Testis (tissue), 2 donors: ENCODE measurements at regions not wholly inside any gene's neighbourhood (a gene's known extent, or its start where the extent isn't known, plus 50 kb on each side); places are given as distances from the start of the nearest gene placed in this dataset.

Experiments used
- DNase-seq: peaks from one replicate; pipeline ENCODE4 v3.0.0-alpha.2; 2019
- H3K27ac ChIP-seq, 2 donors: fragments of 200-600 bp; sonication (generic); one replicate each; pipeline ENCODE4 v1.5.1; 2019
- H3K27me3 ChIP-seq: fragments of 200-600 bp; sonication (generic); one replicate; pipeline ENCODE4 v1.5.1; 2019
- H3K36me3 ChIP-seq: fragments of 200-600 bp; sonication (generic); one replicate; pipeline ENCODE4 v1.5.1; 2017; ENCODE audit warnings: low read depth; ENCODE audit errors: missing control alignments
- H3K4me1 ChIP-seq: fragments of 200-600 bp; sonication (generic); one replicate; pipeline ENCODE4 v1.5.1; 2019
- H3K4me3 ChIP-seq, 2 donors: fragments of 200-600 bp; sonication (generic); one replicate each; pipeline ENCODE4 v1.5.1; 2017 to 2019
- H3K9me3 ChIP-seq: fragments of 200-600 bp; sonication (generic); one replicate; pipeline ENCODE4 v1.5.1; 2017
- CTCF ChIP-seq, 3 experiments: fragments of 450-650 bp in 2 of 3; fragments of 200-600 bp in 1 of 3; sonication (generic) in 1 of 3; IDR thresholded peaks; one replicate each; pipeline ENCODE4 v1.5.1; 2016 to 2019; ENCODE audit warnings: antibody characterized with exemption in 3 of 3, mild to moderate bottlenecking in 2 of 3, moderate library complexity in 1 of 3
- POLR2A ChIP-seq: fragments of 450-650 bp; IDR thresholded peaks from one replicate; pipeline ENCODE4 v1.6.1; 2017; ENCODE audit warnings: antibody characterized with exemption, mild to moderate bottlenecking, moderate library complexity
- WGBS, 2 donors: methylation state at CpG; one replicate each; pipeline ENCODE4 v1.1.5; 2018; 5-methylcytosine and 5-hydroxymethylcytosine counted together
- intact Hi-C: fragments of 100-400 bp; cut with DNase I; formaldehyde crosslinking; loops from one replicate; pipeline ENCODE4 v1.15.1; 2023; ENCODE audit warnings: low total_unique reads

- Histone ChIP-seq H3K4me1 (no peaks in the 10 kb centered on the region), H3K27me3 (no peaks in the 10 kb centered on the region), H3K27ac (no peak overlapping the region), H3K4me3 (no peak overlapping the region), H3K36me3 (no peaks in the 10 kb centered on the region), H3K9me3 (no peaks in the 10 kb centered on the region)
- intact Hi-C loops, result no loop called here
- TF ChIP-seq CTCF (IDR thresholded peaks at IDR 0.05) (no peak), POLR2A (no peak)
- 90 to 96% methylated on average over 3 of the region's 3 CpGs for whole genome bisulfite sequencing, 2 donors
- no peak for DNase-seq
These were observed 144.1 kb upstream of the STK17B start for GRCh38 chr2:196315388-196316049.

DNA sequence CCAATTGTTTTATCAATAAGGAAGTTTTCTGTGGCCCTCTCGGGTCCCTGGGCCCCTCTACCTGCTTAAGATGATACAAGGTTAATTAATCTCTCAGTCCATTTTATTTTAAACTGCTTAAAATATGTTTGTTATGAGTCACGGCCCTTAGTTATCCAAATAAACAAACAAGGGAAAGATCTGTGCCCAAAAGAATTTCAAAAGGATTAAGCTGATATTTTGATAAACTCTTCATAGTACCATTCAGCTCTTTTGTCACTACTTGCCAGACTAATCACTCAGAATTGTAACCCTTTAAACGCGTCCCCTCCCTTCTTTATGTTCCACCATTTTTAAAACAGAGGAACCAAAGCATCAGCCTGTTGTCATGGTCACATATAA, 144.7 kb upstream of the STK17B start:
- intact Hi-C loops, result no loop called here
- no peak for TF ChIP-seq CTCF (IDR thresholded peaks at IDR 0.05)
- no peak for TF ChIP-seq POLR2A
- Histone ChIP-seq H3K27ac (no peak overlapping the region), H3K9me3 (no peaks in the 10 kb centered on the region), H3K27me3 (no peaks in the 10 kb centered on the region), H3K4me3 (no peak overlapping the region), H3K36me3 (no peaks in the 10 kb centered on the region), H3K4me1 (no peaks in the 10 kb centered on the region)
- 86 to 87% methylated on average over 4 of the region's 4 CpGs for WGBS, 2 donors
- DNase-seq, result no peak

DNA sequence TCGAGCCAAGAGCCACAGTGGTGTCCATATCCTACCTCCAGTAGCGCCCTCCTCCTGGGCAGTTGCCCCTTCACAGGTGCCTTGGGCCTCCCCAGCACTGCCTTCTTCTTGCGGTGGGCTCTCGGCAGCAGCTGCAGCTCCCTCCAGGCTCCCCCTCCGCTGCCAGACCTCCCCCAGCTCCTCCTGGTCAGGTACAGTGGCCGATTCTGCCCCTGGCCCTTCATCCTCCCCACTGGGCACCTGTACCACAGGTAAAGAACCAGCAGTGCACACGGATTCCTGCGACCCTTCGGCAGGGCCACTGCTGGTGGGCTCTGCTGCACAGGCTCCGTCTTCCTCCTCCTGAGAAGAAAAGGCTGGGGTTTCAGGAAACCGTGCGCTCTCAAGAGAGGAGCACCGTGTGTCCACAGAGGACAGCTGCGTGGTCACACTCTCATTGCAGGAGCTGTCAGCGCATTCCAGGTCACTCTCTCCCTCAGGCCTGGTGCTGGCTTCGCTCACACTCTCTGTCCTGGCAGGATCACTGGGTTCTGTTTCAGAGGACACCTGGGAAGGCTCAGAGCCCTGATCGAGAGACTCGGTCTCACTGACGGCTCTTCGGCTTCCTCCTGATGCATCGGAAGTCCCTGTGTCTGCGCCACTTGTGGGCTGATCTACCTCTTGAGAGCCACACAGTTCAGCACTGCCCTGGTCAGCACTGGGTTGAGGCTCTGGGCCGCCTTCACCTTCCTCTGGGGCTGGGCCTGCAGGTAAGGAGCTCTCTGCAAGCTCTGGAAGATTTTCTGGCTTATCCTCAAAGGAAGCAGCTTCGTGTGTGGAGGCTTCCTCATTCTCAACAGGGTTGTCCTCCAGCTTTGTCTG, 147.4 kb upstream of the STK17B start:
- no peaks in the 10 kb centered on the region for H3K27me3 ChIP-seq
- no peaks in the 10 kb centered on the region for H3K9me3 ChIP-seq
- H3K36me3 ChIP-seq, result no peaks in the 10 kb centered on the region
- intact Hi-C loops, result no loop called here
- H3K4me1 ChIP-seq, result no peaks in the 10 kb centered on the region
- no peak overlapping the region for H3K4me3 ChIP-seq
- H3K27ac ChIP-seq, result no peak overlapping the region
- WGBS, 2 donors, result 92 to 96% methylated on average over 20 to 24 of the region's 24 CpGs
- TF ChIP-seq CTCF (IDR thresholded peaks at IDR 0.05) (no peak), POLR2A (no peak)
- DNase-seq, result no peak

GRCh38 chr2:196322973-196323810, 151.8 kb upstream of the STK17B start:
- Histone ChIP-seq H3K9me3 (no peaks in the 10 kb centered on the region), H3K36me3 (no peaks in the 10 kb centered on the region), H3K27me3 (no peaks in the 10 kb centered on the region), H3K4me1 (no peaks in the 10 kb centered on the region), H3K27ac (no peak overlapping the region), H3K4me3 (no peak overlapping the region)
- 39 to 47% methylated on average over 4 of the region's 4 CpGs for WGBS, 2 donors
- no peak for TF ChIP-seq POLR2A
- TF ChIP-seq CTCF (IDR thresholded peaks at IDR 0.05), result no peak
- no peak for DNase-seq
- intact Hi-C loops, result no loop called here
